ENCODE measurements at regions not wholly inside any gene's neighbourhood (a gene's known extent, or its start where the extent isn't known, plus 50 kb on each side); places are given as distances from the start of the nearest gene placed in this dataset.

DNA sequence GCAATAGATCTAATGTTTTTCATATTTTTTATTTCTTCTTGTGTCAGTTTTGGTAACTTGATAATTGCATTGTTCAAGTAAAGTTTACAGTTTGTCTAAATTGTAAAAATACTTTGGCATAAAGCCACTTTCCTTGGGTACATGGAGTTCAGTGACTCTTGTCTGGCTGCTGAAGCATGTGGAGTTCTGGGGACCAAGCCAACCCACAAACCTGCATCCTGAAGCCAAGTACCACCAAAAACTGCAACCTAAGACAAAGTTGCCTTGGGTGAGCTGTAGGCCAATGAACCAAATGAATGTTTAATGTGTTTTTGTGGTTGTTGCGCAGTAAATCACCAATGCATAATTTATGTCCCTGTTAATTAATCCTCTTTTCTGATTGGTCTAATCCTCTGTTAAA, 872.6 kb downstream of the BCL11A start:
- Histone ChIP-seq H3K4me3 (ENCODE audit: control extremely low read depth in 1 of 5, extremely low read depth in 1 of 5, insufficient read depth in 1 of 5, low read depth in 2 of 5, low read length in 4 of 5) (no peak overlapping the region), H2AFZ (ENCODE audit: insufficient read depth, low read depth, low read length, poor library complexity, severe bottlenecking) (no peak overlapping the region), H3K36me3 (replicated peaks in 1 of 2; ENCODE audit: control extremely low read depth in 1 of 2, control insufficient read depth in 1 of 2, extremely low read depth in 1 of 2, insufficient read depth in 2 of 2, low read length in 1 of 2) (no peaks in the 10 kb centered on the region), H3K79me2 (ENCODE audit: control insufficient read depth, insufficient read depth, low read length) (no peaks in the 10 kb centered on the region), H3K27me3 (replicated peaks in 1 of 4; ENCODE audit: control extremely low read depth in 1 of 4, control insufficient read depth in 3 of 4, insufficient read depth in 4 of 4, low read length in 3 of 4) (peaks cover 0 to 5% (median 0%) of the 10 kb centered on the region in 4 experiments), H3K9me3 (ENCODE audit: control extremely low read depth in 1 of 3, control insufficient read depth in 2 of 3, insufficient read depth in 1 of 3, low read length in 2 of 3) (no peaks in the 10 kb centered on the region), H3K4me2 (replicated peaks; ENCODE audit: low read depth, low read length, poor library complexity, severe bottlenecking) (no peak overlapping the region), H3K9ac (ENCODE audit: low read length) (no peak overlapping the region), H3K27ac (ENCODE audit: low read length in 2 of 2) (no peak overlapping the region), H4K20me1 (ENCODE audit: control insufficient read depth, insufficient read depth, low read length, poor library complexity, severe bottlenecking) (no peaks in the 10 kb centered on the region), H3K4me1 (ENCODE audit: control insufficient read depth in 2 of 2, insufficient read depth in 2 of 2, low read length in 2 of 2) (peaks cover 0 to 3% of the 10 kb centered on the region in 2 donors)
- ChIA-PET POLR2A (no interaction called here), CTCF (no interaction called here)
- H3K27me3 Mint-ChIP-seq, result peaks cover 5% of the 10 kb centered on the region
- no peak for ATAC-seq (ENCODE audit: low read depth)
- H3K27ac Mint-ChIP-seq, result no peak overlapping the region
- no CpG with 5 or more reads among the region's 1 CpG for WGBS (ENCODE audit: insufficient coverage)
- no peak for DNase-seq
- intact Hi-C loops (cut with micrococcal nuclease), result no loop called here
- TF ChIP-seq EZH2 (IDR thresholded peaks at IDR 0.05; ENCODE audit: borderline replicate concordance, insufficient read depth, low read depth, low read length, poor library complexity, severe bottlenecking), result no peak
- TF ChIP-seq, protein P1, sequence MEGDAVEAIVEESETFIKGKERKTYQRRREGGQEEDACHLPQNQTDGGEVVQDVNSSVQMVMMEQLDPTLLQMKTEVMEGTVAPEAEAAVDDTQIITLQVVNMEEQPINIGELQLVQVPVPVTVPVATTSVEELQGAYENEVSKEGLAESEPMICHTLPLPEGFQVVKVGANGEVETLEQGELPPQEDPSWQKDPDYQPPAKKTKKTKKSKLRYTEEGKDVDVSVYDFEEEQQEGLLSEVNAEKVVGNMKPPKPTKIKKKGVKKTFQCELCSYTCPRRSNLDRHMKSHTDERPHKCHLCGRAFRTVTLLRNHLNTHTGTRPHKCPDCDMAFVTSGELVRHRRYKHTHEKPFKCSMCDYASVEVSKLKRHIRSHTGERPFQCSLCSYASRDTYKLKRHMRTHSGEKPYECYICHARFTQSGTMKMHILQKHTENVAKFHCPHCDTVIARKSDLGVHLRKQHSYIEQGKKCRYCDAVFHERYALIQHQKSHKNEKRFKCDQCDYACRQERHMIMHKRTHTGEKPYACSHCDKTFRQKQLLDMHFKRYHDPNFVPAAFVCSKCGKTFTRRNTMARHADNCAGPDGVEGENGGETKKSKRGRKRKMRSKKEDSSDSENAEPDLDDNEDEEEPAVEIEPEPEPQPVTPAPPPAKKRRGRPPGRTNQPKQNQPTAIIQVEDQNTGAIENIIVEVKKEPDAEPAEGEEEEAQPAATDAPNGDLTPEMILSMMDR (IDR thresholded peaks at IDR 0.05), result no peak
- H3K9me3 Mint-ChIP-seq (ENCODE audit: insufficient read depth), result no peaks in the 10 kb centered on the region
- H3K4me1 Mint-ChIP-seq, result peaks cover 8% of the 10 kb centered on the region
- no peak overlapping the region for H3K4me3 Mint-ChIP-seq

GRCh38 chr2:59677158-59677557, 876.3 kb downstream of the BCL11A start:
- no peaks in the 10 kb centered on the region for H4K20me1 ChIP-seq (ENCODE audit: control insufficient read depth, insufficient read depth, low read length, poor library complexity, severe bottlenecking)
- Mint-ChIP-seq H3K4me3 (no peak overlapping the region), H3K9me3 (ENCODE audit: insufficient read depth) (no peaks in the 10 kb centered on the region), H3K4me1 (peaks cover 8% of the 10 kb centered on the region), H3K27ac (no peak overlapping the region), H3K27me3 (no peaks in the 10 kb centered on the region)
- no peak for ATAC-seq (ENCODE audit: low read depth)
- H3K4me1 ChIP-seq (ENCODE audit: control insufficient read depth in 2 of 2, insufficient read depth in 2 of 2, low read length in 2 of 2), result peaks cover 0 to 3% of the 10 kb centered on the region in 2 donors
- ChIA-PET CTCF (no interaction called here), POLR2A (no interaction called here)
- H3K27ac ChIP-seq (ENCODE audit: low read length in 2 of 2), result no peak overlapping the region
- H3K36me3 ChIP-seq (replicated peaks in 1 of 2; ENCODE audit: control extremely low read depth in 1 of 2, control insufficient read depth in 1 of 2, extremely low read depth in 1 of 2, insufficient read depth in 2 of 2, low read length in 1 of 2), result no peaks in the 10 kb centered on the region
- no peak overlapping the region for H3K9ac ChIP-seq (ENCODE audit: low read length)
- H2AFZ ChIP-seq (ENCODE audit: insufficient read depth, low read depth, low read length, poor library complexity, severe bottlenecking), result no peak overlapping the region
- no peaks in the 10 kb centered on the region for H3K27me3 ChIP-seq (replicated peaks in 1 of 4; ENCODE audit: control extremely low read depth in 1 of 4, control insufficient read depth in 3 of 4, insufficient read depth in 4 of 4, low read length in 3 of 4)
- no peak overlapping the region for H3K4me2 ChIP-seq (replicated peaks; ENCODE audit: low read depth, low read length, poor library complexity, severe bottlenecking)
- DNase-seq, result peak; percentile 14
- no peak overlapping the region for H3K4me3 ChIP-seq (ENCODE audit: control extremely low read depth in 1 of 5, extremely low read depth in 1 of 5, insufficient read depth in 1 of 5, low read depth in 2 of 5, low read length in 4 of 5)
- no peaks in the 10 kb centered on the region for H3K9me3 ChIP-seq (ENCODE audit: control extremely low read depth in 1 of 3, control insufficient read depth in 2 of 3, insufficient read depth in 1 of 3, low read length in 2 of 3)
- intact Hi-C loops (cut with micrococcal nuclease), result no loop called here
- no peak for TF ChIP-seq EZH2 (IDR thresholded peaks at IDR 0.05; ENCODE audit: borderline replicate concordance, insufficient read depth, low read depth, low read length, poor library complexity, severe bottlenecking)
- TF ChIP-seq, protein P1 (IDR thresholded peaks at IDR 0.05), result no peak
- no CpG with 5 or more reads among the region's 2 CpGs for WGBS (ENCODE audit: insufficient coverage)
- no peaks in the 10 kb centered on the region for H3K79me2 ChIP-seq (ENCODE audit: control insufficient read depth, insufficient read depth, low read length)
